ENCODE measurements at regions not wholly inside any gene's neighbourhood (a gene's known extent, or its start where the extent isn't known, plus 50 kb on each side); places are given as distances from the start of the nearest gene placed in this dataset.

GRCh38 chr3:95595416-95596075 lies 1218.8 kb upstream of the EPHA6 start:
- Histone ChIP-seq H3K27me3 (ENCODE audit: control insufficient read depth, insufficient read depth, low read length) (no peaks in the 10 kb centered on the region), H3K9ac (ENCODE audit: low read depth, low read length) (no peak overlapping the region), H3K36me3 (ENCODE audit: control insufficient read depth, insufficient read depth, low read length) (no peaks in the 10 kb centered on the region), H3K4me3 (ENCODE audit: low read depth, low read length) (no peak overlapping the region), H3K9me3 (ENCODE audit: control insufficient read depth, insufficient read depth, low read length) (no peaks in the 10 kb centered on the region), H3K4me1 (ENCODE audit: control insufficient read depth, insufficient read depth, low read length) (no peaks in the 10 kb centered on the region)

DNA sequence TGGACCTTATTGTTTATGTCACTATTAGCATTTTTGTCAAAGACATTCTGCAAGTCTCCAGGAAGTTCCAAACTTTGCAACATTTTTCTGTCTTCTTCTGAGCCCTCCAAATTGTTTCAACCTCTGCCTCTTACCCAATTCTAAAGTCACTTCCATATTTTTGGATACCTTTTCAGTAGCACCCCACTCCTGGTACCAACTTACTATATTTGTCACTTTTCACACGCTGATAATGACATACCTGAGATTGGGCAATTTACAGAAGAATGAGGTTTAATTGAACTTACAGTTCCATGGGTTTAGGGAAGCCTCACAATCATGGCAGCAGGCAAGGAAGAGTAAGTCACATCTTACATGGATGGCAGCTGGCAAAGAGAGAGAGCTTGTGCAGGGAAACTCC lies 1206.5 kb upstream of the EPHA6 start:
- H3K9me3 ChIP-seq (ENCODE audit: control insufficient read depth, insufficient read depth, low read length), result no peaks in the 10 kb centered on the region
- H3K4me3 ChIP-seq (ENCODE audit: low read depth, low read length), result no peak overlapping the region
- no peaks in the 10 kb centered on the region for H3K27me3 ChIP-seq (ENCODE audit: control insufficient read depth, insufficient read depth, low read length)
- no peaks in the 10 kb centered on the region for H3K36me3 ChIP-seq (ENCODE audit: control insufficient read depth, insufficient read depth, low read length)
- no peak overlapping the region for H3K9ac ChIP-seq (ENCODE audit: low read depth, low read length)
- H3K4me1 ChIP-seq (ENCODE audit: control insufficient read depth, insufficient read depth, low read length), result no peaks in the 10 kb centered on the region

DNA sequence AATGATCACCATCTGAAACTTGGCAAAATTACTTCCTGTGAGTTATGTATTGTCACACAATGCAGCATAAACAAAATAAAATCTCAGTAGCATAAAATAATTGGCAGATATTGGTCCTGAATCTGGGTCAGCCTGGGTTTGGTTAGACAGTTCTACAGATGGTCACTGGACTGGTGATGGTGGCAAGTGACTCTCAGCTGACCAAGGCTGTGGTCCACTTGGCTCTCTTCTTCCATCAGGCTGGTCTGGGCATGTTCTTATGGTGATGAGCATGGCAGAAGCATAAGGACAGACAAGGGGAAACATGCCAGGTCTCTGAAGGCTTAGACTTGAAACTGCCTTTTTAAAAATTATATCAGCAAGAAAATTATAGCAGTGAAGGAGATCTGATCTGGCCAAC lies 1205.0 kb upstream of the EPHA6 start:
- Histone ChIP-seq H3K27me3 (ENCODE audit: control insufficient read depth, insufficient read depth, low read length) (no peaks in the 10 kb centered on the region), H3K4me1 (ENCODE audit: control insufficient read depth, insufficient read depth, low read length) (no peaks in the 10 kb centered on the region), H3K9me3 (ENCODE audit: control insufficient read depth, insufficient read depth, low read length) (no peaks in the 10 kb centered on the region), H3K36me3 (ENCODE audit: control insufficient read depth, insufficient read depth, low read length) (no peaks in the 10 kb centered on the region), H3K4me3 (ENCODE audit: low read depth, low read length) (no peak overlapping the region), H3K9ac (ENCODE audit: low read depth, low read length) (no peak overlapping the region)

GRCh38 chr3:95612611-95613010 lies 1201.8 kb upstream of the EPHA6 start:
- Histone ChIP-seq H3K9me3 (ENCODE audit: control insufficient read depth, insufficient read depth, low read length) (no peaks in the 10 kb centered on the region), H3K9ac (ENCODE audit: low read depth, low read length) (no peak overlapping the region), H3K36me3 (ENCODE audit: control insufficient read depth, insufficient read depth, low read length) (no peaks in the 10 kb centered on the region), H3K27me3 (ENCODE audit: control insufficient read depth, insufficient read depth, low read length) (no peaks in the 10 kb centered on the region), H3K4me1 (ENCODE audit: control insufficient read depth, insufficient read depth, low read length) (no peaks in the 10 kb centered on the region), H3K4me3 (ENCODE audit: low read depth, low read length) (no peak overlapping the region)

DNA sequence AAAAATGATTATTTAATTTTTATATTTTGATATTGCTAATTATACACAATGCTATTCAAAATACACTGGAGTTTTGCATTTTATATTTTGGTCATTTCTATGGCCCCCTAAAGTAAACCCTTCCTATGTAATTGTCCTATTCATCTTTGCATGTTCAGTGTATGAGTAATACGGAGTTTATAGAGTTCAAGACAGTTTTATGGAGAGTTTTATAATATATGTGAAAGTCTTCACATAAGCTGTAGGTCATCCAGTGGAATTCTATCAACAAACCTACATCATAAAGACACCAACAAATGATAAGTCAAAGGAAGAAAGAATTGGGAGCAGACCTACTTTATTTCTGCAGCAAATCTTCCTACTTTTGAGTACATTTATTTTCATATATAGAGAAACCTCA lies 1200.4 kb upstream of the EPHA6 start:
- Histone ChIP-seq H3K36me3 (ENCODE audit: control insufficient read depth, insufficient read depth, low read length) (no peaks in the 10 kb centered on the region), H3K4me1 (ENCODE audit: control insufficient read depth, insufficient read depth, low read length) (no peaks in the 10 kb centered on the region), H3K9me3 (ENCODE audit: control insufficient read depth, insufficient read depth, low read length) (no peaks in the 10 kb centered on the region), H3K27me3 (ENCODE audit: control insufficient read depth, insufficient read depth, low read length) (no peaks in the 10 kb centered on the region), H3K9ac (ENCODE audit: low read depth, low read length) (no peak overlapping the region), H3K4me3 (ENCODE audit: low read depth, low read length) (no peak overlapping the region)

- no peaks in the 10 kb centered on the region for H3K4me1 ChIP-seq (ENCODE audit: control insufficient read depth, insufficient read depth, low read length)
- no peak overlapping the region for H3K9ac ChIP-seq (ENCODE audit: low read depth, low read length)
- H3K4me3 ChIP-seq (ENCODE audit: low read depth, low read length), result no peak overlapping the region
- H3K9me3 ChIP-seq (ENCODE audit: control insufficient read depth, insufficient read depth, low read length), result no peaks in the 10 kb centered on the region
- no peaks in the 10 kb centered on the region for H3K36me3 ChIP-seq (ENCODE audit: control insufficient read depth, insufficient read depth, low read length)
- H3K27me3 ChIP-seq (ENCODE audit: control insufficient read depth, insufficient read depth, low read length), result no peaks in the 10 kb centered on the region
These were observed 1198.6 kb upstream of the EPHA6 start for GRCh38 chr3:95615592-95616310.

- Histone ChIP-seq H3K4me3 (ENCODE audit: low read depth, low read length) (no peak overlapping the region), H3K4me1 (ENCODE audit: control insufficient read depth, insufficient read depth, low read length) (no peaks in the 10 kb centered on the region), H3K36me3 (ENCODE audit: control insufficient read depth, insufficient read depth, low read length) (no peaks in the 10 kb centered on the region), H3K9ac (ENCODE audit: low read depth, low read length) (no peak overlapping the region), H3K9me3 (ENCODE audit: control insufficient read depth, insufficient read depth, low read length) (no peaks in the 10 kb centered on the region), H3K27me3 (ENCODE audit: control insufficient read depth, insufficient read depth, low read length) (no peaks in the 10 kb centered on the region)
These were observed 1188.3 kb upstream of the EPHA6 start for GRCh38 chr3:95626107-95626506.

- Histone ChIP-seq H3K4me3 (ENCODE audit: low read depth, low read length) (no peak overlapping the region), H3K9me3 (ENCODE audit: control insufficient read depth, insufficient read depth, low read length) (no peaks in the 10 kb centered on the region), H3K9ac (ENCODE audit: low read depth, low read length) (no peak overlapping the region), H3K27me3 (ENCODE audit: control insufficient read depth, insufficient read depth, low read length) (no peaks in the 10 kb centered on the region), H3K36me3 (ENCODE audit: control insufficient read depth, insufficient read depth, low read length) (no peaks in the 10 kb centered on the region), H3K4me1 (ENCODE audit: control insufficient read depth, insufficient read depth, low read length) (no peaks in the 10 kb centered on the region)
These were observed 1187.1 kb upstream of the EPHA6 start for GRCh38 chr3:95627293-95627692.

DNA sequence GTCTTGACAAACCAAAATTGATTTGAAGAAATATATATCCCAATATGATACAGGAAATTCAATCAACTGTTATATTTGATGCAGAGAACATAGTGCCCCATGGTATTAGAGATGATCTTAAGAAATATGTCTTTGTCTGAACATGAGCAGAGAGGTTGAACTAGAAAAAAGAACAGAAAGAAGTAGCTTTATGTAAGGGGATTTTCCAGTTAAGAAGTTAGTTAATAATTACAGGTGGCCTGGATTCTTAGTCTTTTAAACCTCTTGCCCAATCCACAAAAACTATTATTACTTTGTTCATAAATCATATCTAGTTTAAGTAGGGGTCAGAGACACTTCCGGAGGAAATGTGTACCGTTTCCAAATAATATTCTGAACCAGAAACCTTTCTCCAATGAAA lies 1186.7 kb upstream of the EPHA6 start:
- no peaks in the 10 kb centered on the region for H3K4me1 ChIP-seq (ENCODE audit: control insufficient read depth, insufficient read depth, low read length)
- no peaks in the 10 kb centered on the region for H3K36me3 ChIP-seq (ENCODE audit: control insufficient read depth, insufficient read depth, low read length)
- H3K4me3 ChIP-seq (ENCODE audit: low read depth, low read length), result no peak overlapping the region
- no peak overlapping the region for H3K9ac ChIP-seq (ENCODE audit: low read depth, low read length)
- H3K9me3 ChIP-seq (ENCODE audit: control insufficient read depth, insufficient read depth, low read length), result no peaks in the 10 kb centered on the region
- H3K27me3 ChIP-seq (ENCODE audit: control insufficient read depth, insufficient read depth, low read length), result no peaks in the 10 kb centered on the region

GRCh38 chr3:95629802-95630201 lies 1184.6 kb upstream of the EPHA6 start:
- H3K9ac ChIP-seq (ENCODE audit: low read depth, low read length), result no peak overlapping the region
- H3K4me1 ChIP-seq (ENCODE audit: control insufficient read depth, insufficient read depth, low read length), result no peaks in the 10 kb centered on the region
- no peaks in the 10 kb centered on the region for H3K27me3 ChIP-seq (ENCODE audit: control insufficient read depth, insufficient read depth, low read length)
- no peak overlapping the region for H3K4me3 ChIP-seq (ENCODE audit: low read depth, low read length)
- no peaks in the 10 kb centered on the region for H3K9me3 ChIP-seq (ENCODE audit: control insufficient read depth, insufficient read depth, low read length)
- H3K36me3 ChIP-seq (ENCODE audit: control insufficient read depth, insufficient read depth, low read length), result no peaks in the 10 kb centered on the region

DNA sequence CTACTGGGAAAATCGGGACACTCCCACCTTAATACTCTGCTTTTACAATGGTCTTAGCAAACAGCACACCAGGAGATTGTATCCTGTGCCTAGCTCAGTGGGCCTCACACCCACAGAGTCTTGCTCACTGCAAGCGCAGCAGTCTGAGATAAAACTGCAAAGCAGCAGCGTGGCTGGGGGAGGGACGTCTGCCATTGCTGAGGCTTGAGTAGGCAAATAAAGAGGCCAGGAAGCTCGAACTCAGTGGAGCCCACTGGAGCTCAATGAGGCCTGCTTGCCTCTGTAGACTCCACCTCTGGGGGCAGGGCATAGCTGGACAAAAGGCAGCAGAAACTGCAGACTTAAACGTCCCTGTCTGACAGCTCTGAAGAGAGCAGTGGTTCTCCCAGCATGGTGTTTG lies 1169.1 kb upstream of the EPHA6 start:
- no peak overlapping the region for H3K4me3 ChIP-seq (ENCODE audit: low read depth, low read length)
- no peaks in the 10 kb centered on the region for H3K36me3 ChIP-seq (ENCODE audit: control insufficient read depth, insufficient read depth, low read length)
- no peaks in the 10 kb centered on the region for H3K4me1 ChIP-seq (ENCODE audit: control insufficient read depth, insufficient read depth, low read length)
- peaks cover 2% of the 10 kb centered on the region for H3K9me3 ChIP-seq (ENCODE audit: control insufficient read depth, insufficient read depth, low read length)
- no peak overlapping the region for H3K9ac ChIP-seq (ENCODE audit: low read depth, low read length)
- H3K27me3 ChIP-seq (ENCODE audit: control insufficient read depth, insufficient read depth, low read length), result no peaks in the 10 kb centered on the region

- H3K27me3 ChIP-seq (ENCODE audit: control insufficient read depth, insufficient read depth, low read length), result no peaks in the 10 kb centered on the region
- no peaks in the 10 kb centered on the region for H3K4me1 ChIP-seq (ENCODE audit: control insufficient read depth, insufficient read depth, low read length)
- H3K9ac ChIP-seq (ENCODE audit: low read depth, low read length), result no peak overlapping the region
- H3K36me3 ChIP-seq (ENCODE audit: control insufficient read depth, insufficient read depth, low read length), result no peaks in the 10 kb centered on the region
- H3K4me3 ChIP-seq (ENCODE audit: low read depth, low read length), result no peak overlapping the region
- no peaks in the 10 kb centered on the region for H3K9me3 ChIP-seq (ENCODE audit: control insufficient read depth, insufficient read depth, low read length)
These were observed 1159.6 kb upstream of the EPHA6 start for GRCh38 chr3:95654570-95655362.
